SK-N-SH treated with all-trans-retinoic acid at 6 μM for 48 hours (cell line): ENCODE measurements at regions not wholly inside any gene's neighbourhood (a gene's known extent, or its start where the extent isn't known, plus 50 kb on each side); places are given as distances from the start of the nearest gene placed in this dataset.

ENCODE experiments used
- ATAC-seq: fragments of 200-7000 bp; cut with Tn5 transposase; 3 replicates; pipeline ENCODE4 v1.9.1; 2020; ENCODE audit warnings: mild to moderate bottlenecking, moderate library complexity
- ARNTL ChIP-seq: fragments of 450-650 bp; formaldehyde crosslinking; IDR thresholded peaks from 2 replicates; pipeline ENCODE4 v1.5.0; 2020; ENCODE audit warnings: low read depth, mild to moderate bottlenecking, moderate library complexity, borderline replicate concordance
- CSDC2 ChIP-seq: fragments of 250-450 bp; sonication (Bioruptor Pico); IDR thresholded peaks from 2 replicates; pipeline ENCODE4 v1.5.0; 2020; ENCODE audit warnings: mild to moderate bottlenecking, moderate library complexity
- ESRRG ChIP-seq: fragments of 250-450 bp; sonication (Bioruptor Pico); IDR thresholded peaks from 2 replicates; pipeline ENCODE4 v1.6.1; 2021; ENCODE audit warnings: mild to moderate bottlenecking
- GLIS3 ChIP-seq: fragments of 250-450 bp; sonication (Bioruptor Pico); IDR thresholded peaks from 2 replicates; pipeline ENCODE4 v1.5.0; 2020; ENCODE audit warnings: mild to moderate bottlenecking, moderate library complexity
- OSR1 ChIP-seq: fragments of 250-450 bp; sonication (Bioruptor Pico); IDR thresholded peaks from 2 replicates; pipeline ENCODE4 v1.8.0; 2022; ENCODE audit warnings: moderate library complexity, mild to moderate bottlenecking, inconsistent platforms
- PPARA ChIP-seq: fragments of 250-450 bp; sonication (Bioruptor Pico); IDR thresholded peaks from 2 replicates; pipeline ENCODE4 v1.5.0; 2020; ENCODE audit warnings: mild to moderate bottlenecking, borderline replicate concordance
- RARB ChIP-seq: fragments of 250-450 bp; sonication (Bioruptor Pico); IDR thresholded peaks from 2 replicates; pipeline ENCODE4 v1.8.0; 2021; ENCODE audit warnings: mild to moderate bottlenecking, moderate library complexity
- TCF4 ChIP-seq: fragments of 250-450 bp; sonication (Bioruptor Pico); IDR thresholded peaks from 2 replicates; pipeline ENCODE4 v1.8.0; 2021; ENCODE audit warnings: mild to moderate bottlenecking, moderate library complexity, borderline replicate concordance
- TOX ChIP-seq: fragments of 250-450 bp; sonication (Bioruptor Pico); IDR thresholded peaks from 2 replicates; pipeline ENCODE4 v1.8.0; 2021; ENCODE audit warnings: mild to moderate bottlenecking, moderate library complexity, borderline replicate concordance
- ZC3H10 ChIP-seq: fragments of 250-450 bp; sonication (Bioruptor Pico); IDR thresholded peaks from 2 replicates; pipeline ENCODE4 v1.5.1; 2021; ENCODE audit warnings: mild to moderate bottlenecking, moderate library complexity
- ZFP3 ChIP-seq: fragments of 250-450 bp; sonication (Bioruptor Pico); IDR thresholded peaks from 2 replicates; pipeline ENCODE4 v1.5.0; 2020; ENCODE audit warnings: mild to moderate bottlenecking, moderate library complexity
- ZFP30 ChIP-seq: fragments of 450-650 bp; formaldehyde crosslinking; IDR thresholded peaks from 2 replicates; pipeline ENCODE4 v1.5.0; 2022; ENCODE audit warnings: mild to moderate bottlenecking, moderate library complexity
- ZNF70 ChIP-seq: fragments of 450-650 bp; formaldehyde crosslinking; IDR thresholded peaks from 2 replicates; pipeline ENCODE4 v1.5.0; 2020; ENCODE audit warnings: mild to moderate bottlenecking, moderate library complexity
- ZNF8 ChIP-seq: fragments of 450-650 bp; formaldehyde crosslinking; IDR thresholded peaks from 2 replicates; pipeline ENCODE4 v1.5.0; 2020; ENCODE audit warnings: mild to moderate bottlenecking, moderate library complexity
- TF ChIP-seq, protein P1 (sequence below): fragments of 250-450 bp; sonication (Bioruptor Pico); IDR thresholded peaks from 2 replicates; pipeline ENCODE4 v1.8.0; 2020; ENCODE audit warnings: mild to moderate bottlenecking, moderate library complexity, borderline replicate concordance
- TF ChIP-seq, protein P2 (sequence below): fragments of 250-450 bp; sonication (Bioruptor Pico); IDR thresholded peaks from 2 replicates; pipeline ENCODE4 v1.5.1; 2021; ENCODE audit warnings: mild to moderate bottlenecking, moderate library complexity
- TF ChIP-seq, protein P3 (sequence below): fragments of 250-450 bp; sonication (Bioruptor Pico); IDR thresholded peaks from 2 replicates; pipeline ENCODE4 v1.5.0; 2020; ENCODE audit warnings: mild to moderate bottlenecking, moderate library complexity
- TF ChIP-seq, protein P4 (sequence below): fragments of 250-450 bp; sonication (Bioruptor Pico); IDR thresholded peaks from 2 replicates; pipeline ENCODE4 v1.8.0; 2021; ENCODE audit warnings: low read depth, mild to moderate bottlenecking, moderate library complexity, borderline replicate concordance
- TF ChIP-seq, protein P5 (sequence below): fragments of 250-450 bp; sonication (Bioruptor Pico); IDR thresholded peaks from 2 replicates; pipeline ENCODE4 v1.5.1; 2020; ENCODE audit warnings: low read depth, mild to moderate bottlenecking, moderate library complexity

DNA sequence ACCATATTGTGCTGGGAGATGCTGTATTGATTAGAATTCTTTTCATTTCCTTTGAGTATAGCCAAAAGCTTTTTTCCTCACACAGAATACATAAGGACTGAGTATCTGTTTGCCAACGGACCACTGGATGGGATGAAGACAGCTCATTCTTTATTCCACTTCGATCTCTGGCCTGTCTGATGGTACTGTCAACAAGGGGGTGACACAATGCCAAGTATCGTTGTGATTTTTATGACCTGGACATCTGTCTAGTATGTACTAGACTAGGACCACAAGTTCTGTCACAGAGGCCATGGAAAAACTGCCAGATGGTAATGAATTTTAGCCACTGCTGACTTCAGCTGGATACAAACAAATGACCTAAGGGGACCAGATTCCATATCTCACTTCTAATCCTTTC is 502.7 kb downstream of the SOX5 start:
- ATAC-seq, result no peak

DNA sequence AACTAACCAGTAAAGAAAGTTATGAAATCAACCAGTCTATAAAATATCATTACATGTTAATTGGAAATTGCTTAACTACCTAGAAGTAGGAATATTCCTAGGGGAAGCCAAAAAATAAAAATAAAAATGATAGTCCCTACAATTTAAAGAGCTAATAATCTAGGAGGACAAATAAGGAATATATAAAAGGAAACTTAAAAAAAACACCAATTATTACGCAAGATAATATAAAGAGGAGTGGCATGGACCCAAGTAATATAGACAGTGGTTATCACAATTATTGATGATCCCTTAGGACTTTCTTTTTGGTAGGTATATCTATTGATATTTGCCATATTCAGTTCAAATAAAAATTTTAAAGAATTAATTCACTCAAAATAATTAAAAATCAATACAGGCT is 498.7 kb downstream of the SOX5 start:
- TF ChIP-seq TCF4 (CRISPR knock-in tag), result no peak
- no peak for TF ChIP-seq TOX
- no peak for TF ChIP-seq GLIS3 (CRISPR knock-in tag)
- TF ChIP-seq, protein P1, sequence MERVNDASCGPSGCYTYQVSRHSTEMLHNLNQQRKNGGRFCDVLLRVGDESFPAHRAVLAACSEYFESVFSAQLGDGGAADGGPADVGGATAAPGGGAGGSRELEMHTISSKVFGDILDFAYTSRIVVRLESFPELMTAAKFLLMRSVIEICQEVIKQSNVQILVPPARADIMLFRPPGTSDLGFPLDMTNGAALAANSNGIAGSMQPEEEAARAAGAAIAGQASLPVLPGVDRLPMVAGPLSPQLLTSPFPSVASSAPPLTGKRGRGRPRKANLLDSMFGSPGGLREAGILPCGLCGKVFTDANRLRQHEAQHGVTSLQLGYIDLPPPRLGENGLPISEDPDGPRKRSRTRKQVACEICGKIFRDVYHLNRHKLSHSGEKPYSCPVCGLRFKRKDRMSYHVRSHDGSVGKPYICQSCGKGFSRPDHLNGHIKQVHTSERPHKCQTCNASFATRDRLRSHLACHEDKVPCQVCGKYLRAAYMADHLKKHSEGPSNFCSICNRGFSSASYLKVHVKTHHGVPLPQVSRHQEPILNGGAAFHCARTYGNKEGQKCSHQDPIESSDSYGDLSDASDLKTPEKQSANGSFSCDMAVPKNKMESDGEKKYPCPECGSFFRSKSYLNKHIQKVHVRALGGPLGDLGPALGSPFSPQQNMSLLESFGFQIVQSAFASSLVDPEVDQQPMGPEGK (CRISPR knock-in tag), result no peak
- TF ChIP-seq, protein P2, sequence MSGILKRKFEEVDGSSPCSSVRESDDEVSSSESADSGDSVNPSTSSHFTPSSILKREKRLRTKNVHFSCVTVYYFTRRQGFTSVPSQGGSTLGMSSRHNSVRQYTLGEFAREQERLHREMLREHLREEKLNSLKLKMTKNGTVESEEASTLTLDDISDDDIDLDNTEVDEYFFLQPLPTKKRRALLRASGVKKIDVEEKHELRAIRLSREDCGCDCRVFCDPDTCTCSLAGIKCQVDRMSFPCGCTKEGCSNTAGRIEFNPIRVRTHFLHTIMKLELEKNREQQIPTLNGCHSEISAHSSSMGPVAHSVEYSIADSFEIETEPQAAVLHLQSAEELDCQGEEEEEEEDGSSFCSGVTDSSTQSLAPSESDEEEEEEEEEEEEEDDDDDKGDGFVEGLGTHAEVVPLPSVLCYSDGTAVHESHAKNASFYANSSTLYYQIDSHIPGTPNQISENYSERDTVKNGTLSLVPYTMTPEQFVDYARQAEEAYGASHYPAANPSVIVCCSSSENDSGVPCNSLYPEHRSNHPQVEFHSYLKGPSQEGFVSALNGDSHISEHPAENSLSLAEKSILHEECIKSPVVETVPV (CRISPR knock-in tag), result no peak
- ATAC-seq, result no peak

More for the DNA sequence above, 502.7 kb downstream of the SOX5 start:
- TF ChIP-seq ZC3H10 (CRISPR knock-in tag), result no peak
- TF ChIP-seq, protein P3, sequence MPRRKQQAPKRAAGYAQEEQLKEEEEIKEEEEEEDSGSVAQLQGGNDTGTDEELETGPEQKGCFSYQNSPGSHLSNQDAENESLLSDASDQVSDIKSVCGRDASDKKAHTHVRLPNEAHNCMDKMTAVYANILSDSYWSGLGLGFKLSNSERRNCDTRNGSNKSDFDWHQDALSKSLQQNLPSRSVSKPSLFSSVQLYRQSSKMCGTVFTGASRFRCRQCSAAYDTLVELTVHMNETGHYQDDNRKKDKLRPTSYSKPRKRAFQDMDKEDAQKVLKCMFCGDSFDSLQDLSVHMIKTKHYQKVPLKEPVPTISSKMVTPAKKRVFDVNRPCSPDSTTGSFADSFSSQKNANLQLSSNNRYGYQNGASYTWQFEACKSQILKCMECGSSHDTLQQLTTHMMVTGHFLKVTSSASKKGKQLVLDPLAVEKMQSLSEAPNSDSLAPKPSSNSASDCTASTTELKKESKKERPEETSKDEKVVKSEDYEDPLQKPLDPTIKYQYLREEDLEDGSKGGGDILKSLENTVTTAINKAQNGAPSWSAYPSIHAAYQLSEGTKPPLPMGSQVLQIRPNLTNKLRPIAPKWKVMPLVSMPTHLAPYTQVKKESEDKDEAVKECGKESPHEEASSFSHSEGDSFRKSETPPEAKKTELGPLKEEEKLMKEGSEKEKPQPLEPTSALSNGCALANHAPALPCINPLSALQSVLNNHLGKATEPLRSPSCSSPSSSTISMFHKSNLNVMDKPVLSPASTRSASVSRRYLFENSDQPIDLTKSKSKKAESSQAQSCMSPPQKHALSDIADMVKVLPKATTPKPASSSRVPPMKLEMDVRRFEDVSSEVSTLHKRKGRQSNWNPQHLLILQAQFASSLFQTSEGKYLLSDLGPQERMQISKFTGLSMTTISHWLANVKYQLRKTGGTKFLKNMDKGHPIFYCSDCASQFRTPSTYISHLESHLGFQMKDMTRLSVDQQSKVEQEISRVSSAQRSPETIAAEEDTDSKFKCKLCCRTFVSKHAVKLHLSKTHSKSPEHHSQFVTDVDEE (CRISPR knock-in tag), result no peak
- TF ChIP-seq ESRRG, result no peak
- TF ChIP-seq ARNTL (CRISPR knock-in tag), result no peak
- TF ChIP-seq GLIS3 (CRISPR knock-in tag), result no peak
- TF ChIP-seq ZFP3 (CRISPR knock-in tag), result no peak
- TF ChIP-seq TCF4 (CRISPR knock-in tag), result no peak
- no peak for TF ChIP-seq RARB (CRISPR knock-in tag)

DNA sequence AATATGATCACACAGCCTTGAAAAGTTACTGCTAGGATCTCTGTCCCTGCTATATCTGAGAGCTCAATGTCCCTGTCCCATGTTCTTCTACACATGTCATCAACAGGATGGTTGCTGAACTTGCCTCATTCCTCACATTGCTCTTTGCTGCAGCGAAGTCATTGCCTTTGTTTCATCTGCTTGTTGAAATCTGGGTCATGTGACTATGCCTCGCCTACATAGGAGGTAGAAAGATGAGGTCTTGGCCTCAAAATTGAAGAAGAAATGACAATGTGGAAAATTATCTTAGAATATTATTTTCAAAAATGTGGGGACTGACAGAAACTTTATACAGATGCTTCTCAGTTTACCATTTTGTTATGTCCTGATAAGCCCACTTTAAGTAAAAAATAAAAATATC is 494.2 kb downstream of the SOX5 start:
- no peak for ATAC-seq
- TF ChIP-seq CSDC2, result no peak
- TF ChIP-seq, protein P4, sequence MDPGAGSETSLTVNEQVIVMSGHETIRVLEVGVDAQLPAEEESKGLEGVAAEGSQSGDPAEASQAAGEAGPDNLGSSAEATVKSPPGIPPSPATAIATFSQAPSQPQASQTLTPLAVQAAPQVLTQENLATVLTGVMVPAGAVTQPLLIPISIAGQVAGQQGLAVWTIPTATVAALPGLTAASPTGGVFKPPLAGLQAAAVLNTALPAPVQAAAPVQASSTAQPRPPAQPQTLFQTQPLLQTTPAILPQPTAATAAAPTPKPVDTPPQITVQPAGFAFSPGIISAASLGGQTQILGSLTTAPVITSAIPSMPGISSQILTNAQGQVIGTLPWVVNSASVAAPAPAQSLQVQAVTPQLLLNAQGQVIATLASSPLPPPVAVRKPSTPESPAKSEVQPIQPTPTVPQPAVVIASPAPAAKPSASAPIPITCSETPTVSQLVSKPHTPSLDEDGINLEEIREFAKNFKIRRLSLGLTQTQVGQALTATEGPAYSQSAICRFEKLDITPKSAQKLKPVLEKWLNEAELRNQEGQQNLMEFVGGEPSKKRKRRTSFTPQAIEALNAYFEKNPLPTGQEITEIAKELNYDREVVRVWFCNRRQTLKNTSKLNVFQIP (CRISPR knock-in tag), result no peak
- TF ChIP-seq RARB (CRISPR knock-in tag), result no peak
- TF ChIP-seq PPARA (CRISPR knock-in tag), result no peak
- no peak for TF ChIP-seq GLIS3 (CRISPR knock-in tag)
- TF ChIP-seq ZNF8 (CRISPR knock-in tag), result no peak
- TF ChIP-seq, protein P2 (CRISPR knock-in tag), result no peak
- TF ChIP-seq ZFP3 (CRISPR knock-in tag), result no peak
- TF ChIP-seq, protein P1 (CRISPR knock-in tag), result no peak
- TF ChIP-seq ZC3H10 (CRISPR knock-in tag), result no peak
- TF ChIP-seq, all 23 proteins: peak for 0

DNA sequence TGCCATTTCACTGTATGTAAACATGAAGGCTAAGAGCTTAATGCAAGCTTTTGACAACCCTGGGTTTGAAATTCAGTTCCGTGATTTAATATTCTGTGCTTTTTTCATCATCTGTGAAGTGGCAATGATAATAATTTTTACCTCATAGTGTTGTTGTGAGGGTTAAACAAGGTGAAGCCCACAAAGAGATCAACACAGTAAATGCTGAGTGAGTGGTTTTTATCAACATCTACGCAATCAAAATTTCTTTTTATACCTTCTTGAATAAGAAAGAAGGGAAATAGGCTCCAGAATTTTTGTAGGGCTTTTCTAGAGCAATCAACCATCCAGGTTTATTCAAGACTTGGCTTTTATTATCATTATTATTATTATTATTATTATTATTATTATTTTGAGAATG is 490.8 kb downstream of the SOX5 start:
- no peak for ATAC-seq
- TF ChIP-seq ZC3H10 (CRISPR knock-in tag), result no peak
- TF ChIP-seq, protein P5, sequence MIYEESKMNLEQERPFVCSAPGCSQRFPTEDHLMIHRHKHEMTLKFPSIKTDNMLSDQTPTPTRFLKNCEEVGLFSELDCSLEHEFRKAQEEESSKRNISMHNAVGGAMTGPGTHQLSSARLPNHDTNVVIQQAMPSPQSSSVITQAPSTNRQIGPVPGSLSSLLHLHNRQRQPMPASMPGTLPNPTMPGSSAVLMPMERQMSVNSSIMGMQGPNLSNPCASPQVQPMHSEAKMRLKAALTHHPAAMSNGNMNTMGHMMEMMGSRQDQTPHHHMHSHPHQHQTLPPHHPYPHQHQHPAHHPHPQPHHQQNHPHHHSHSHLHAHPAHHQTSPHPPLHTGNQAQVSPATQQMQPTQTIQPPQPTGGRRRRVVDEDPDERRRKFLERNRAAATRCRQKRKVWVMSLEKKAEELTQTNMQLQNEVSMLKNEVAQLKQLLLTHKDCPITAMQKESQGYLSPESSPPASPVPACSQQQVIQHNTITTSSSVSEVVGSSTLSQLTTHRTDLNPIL (CRISPR knock-in tag), result no peak
- no peak for TF ChIP-seq ZFP30 (CRISPR knock-in tag)
- TF ChIP-seq ZNF8 (CRISPR knock-in tag), result no peak
- TF ChIP-seq CSDC2, result no peak
- TF ChIP-seq ZFP3 (CRISPR knock-in tag), result no peak
- TF ChIP-seq ZNF70 (CRISPR knock-in tag), result no peak
- no peak for TF ChIP-seq RARB (CRISPR knock-in tag)
- no peak for TF ChIP-seq OSR1
- TF ChIP-seq, protein P1 (CRISPR knock-in tag), result no peak
- no peak for TF ChIP-seq TCF4 (CRISPR knock-in tag)
